ENCODE measurements at regions not wholly inside any gene's neighbourhood (a gene's known extent, or its start where the extent isn't known, plus 50 kb on each side); places are given as distances from the start of the nearest gene placed in this dataset.

DNA sequence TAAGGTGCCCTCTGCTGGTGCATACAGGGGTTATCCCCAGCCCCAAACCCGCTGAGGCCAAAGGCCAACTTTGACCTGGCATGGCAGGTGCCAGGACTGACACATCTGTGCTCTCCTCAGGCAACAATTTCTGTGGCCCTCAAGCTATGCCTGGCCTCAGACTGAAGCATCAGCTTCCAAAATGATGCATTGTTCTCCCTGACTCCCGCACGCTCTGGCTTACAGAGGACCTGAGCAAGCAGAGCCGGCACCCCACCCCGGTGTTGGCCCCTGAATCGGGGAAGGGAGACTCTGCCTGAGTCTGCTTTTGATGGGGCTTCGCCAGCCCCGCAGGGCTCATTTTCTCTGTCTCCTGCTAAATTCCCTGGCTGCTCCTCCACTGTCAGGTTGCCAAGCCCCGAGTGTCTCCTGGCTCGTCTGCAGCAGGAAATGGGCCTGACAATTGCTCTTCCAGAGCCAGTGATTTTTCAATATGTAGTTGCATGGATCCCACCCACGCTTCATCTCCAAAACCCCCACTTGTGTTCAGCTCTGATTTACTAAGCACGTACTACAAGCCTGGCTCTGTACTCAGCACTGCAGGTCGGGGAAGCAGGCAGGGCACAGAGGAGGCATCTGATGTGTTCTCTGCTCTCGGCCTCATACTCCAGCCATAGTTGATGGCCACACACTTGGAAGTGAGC, 126.1 kb downstream of the SLC38A6 start:
- TF ChIP-seq, protein P1, sequence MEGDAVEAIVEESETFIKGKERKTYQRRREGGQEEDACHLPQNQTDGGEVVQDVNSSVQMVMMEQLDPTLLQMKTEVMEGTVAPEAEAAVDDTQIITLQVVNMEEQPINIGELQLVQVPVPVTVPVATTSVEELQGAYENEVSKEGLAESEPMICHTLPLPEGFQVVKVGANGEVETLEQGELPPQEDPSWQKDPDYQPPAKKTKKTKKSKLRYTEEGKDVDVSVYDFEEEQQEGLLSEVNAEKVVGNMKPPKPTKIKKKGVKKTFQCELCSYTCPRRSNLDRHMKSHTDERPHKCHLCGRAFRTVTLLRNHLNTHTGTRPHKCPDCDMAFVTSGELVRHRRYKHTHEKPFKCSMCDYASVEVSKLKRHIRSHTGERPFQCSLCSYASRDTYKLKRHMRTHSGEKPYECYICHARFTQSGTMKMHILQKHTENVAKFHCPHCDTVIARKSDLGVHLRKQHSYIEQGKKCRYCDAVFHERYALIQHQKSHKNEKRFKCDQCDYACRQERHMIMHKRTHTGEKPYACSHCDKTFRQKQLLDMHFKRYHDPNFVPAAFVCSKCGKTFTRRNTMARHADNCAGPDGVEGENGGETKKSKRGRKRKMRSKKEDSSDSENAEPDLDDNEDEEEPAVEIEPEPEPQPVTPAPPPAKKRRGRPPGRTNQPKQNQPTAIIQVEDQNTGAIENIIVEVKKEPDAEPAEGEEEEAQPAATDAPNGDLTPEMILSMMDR (IDR thresholded peaks at IDR 0.05; ENCODE audit: poor library complexity, severe bottlenecking) = peak; percentile 16
- no peaks in the 10 kb centered on the region for H3K36me3 ChIP-seq (ENCODE audit: low read depth)
- no peaks in the 10 kb centered on the region for H3K9me3 ChIP-seq (ENCODE audit: severe bottlenecking)
- peaks cover 22% of the 10 kb centered on the region for H3K4me1 ChIP-seq (ENCODE audit: insufficient read depth, poor library complexity, severe bottlenecking)
- no peak overlapping the region for H3K27ac ChIP-seq (ENCODE audit: poor library complexity, severe bottlenecking)
- H3K27me3 ChIP-seq (ENCODE audit: insufficient read depth, poor library complexity, severe bottlenecking) = no peaks in the 10 kb centered on the region
- ATAC-seq (ENCODE audit: low read depth) (no peak), DNase-seq (ENCODE audit: low spot score) (no peak)
- no peak overlapping the region for H3K4me3 ChIP-seq (ENCODE audit: severe bottlenecking)

- ATAC-seq (ENCODE audit: low read depth) = no peak
- no peaks in the 10 kb centered on the region for H3K27me3 ChIP-seq (ENCODE audit: insufficient read depth, poor library complexity, severe bottlenecking)
- peaks cover 26% of the 10 kb centered on the region for H3K4me1 ChIP-seq (ENCODE audit: insufficient read depth, poor library complexity, severe bottlenecking)
- no peak overlapping the region for H3K27ac ChIP-seq (ENCODE audit: poor library complexity, severe bottlenecking)
- DNase-seq (ENCODE audit: low spot score) = no peak
- H3K9me3 ChIP-seq (ENCODE audit: severe bottlenecking) = no peaks in the 10 kb centered on the region
- H3K36me3 ChIP-seq (ENCODE audit: low read depth) = no peaks in the 10 kb centered on the region
- no peak overlapping the region for H3K4me3 ChIP-seq (ENCODE audit: severe bottlenecking)
- TF ChIP-seq, protein P1 (IDR thresholded peaks at IDR 0.05; ENCODE audit: poor library complexity, severe bottlenecking) = peak; percentile 49
Observed at GRCh38 chr14:61106271-61106958, 125.4 kb downstream of the SLC38A6 start.

DNA sequence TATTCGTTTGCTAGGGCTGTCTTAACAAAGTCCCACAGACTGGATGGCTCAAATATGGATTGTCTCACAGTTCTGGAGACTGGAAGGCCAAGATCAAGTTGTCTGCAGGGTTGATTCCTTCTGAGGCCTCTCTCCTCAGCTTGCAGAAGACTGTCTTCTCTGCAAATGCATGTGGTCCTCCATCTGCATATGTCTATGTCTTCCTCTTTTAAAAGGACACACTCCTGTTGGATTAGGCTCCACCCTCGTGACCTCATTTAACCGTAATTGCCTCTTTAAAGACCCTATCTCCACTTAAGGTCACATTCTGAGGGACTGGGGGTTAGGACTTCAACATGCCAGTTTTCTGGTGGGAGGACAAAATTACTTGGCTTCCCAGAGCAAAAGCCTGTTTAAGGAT, 123.3 kb downstream of the SLC38A6 start:
- Histone ChIP-seq H3K27me3 (ENCODE audit: insufficient read depth, poor library complexity, severe bottlenecking) (no peaks in the 10 kb centered on the region), H3K36me3 (ENCODE audit: low read depth) (no peaks in the 10 kb centered on the region), H3K9me3 (ENCODE audit: severe bottlenecking) (no peaks in the 10 kb centered on the region), H3K4me1 (ENCODE audit: insufficient read depth, poor library complexity, severe bottlenecking) (peaks cover 26% of the 10 kb centered on the region), H3K27ac (ENCODE audit: poor library complexity, severe bottlenecking) (peak overlapping the region; percentile 100), H3K4me3 (ENCODE audit: severe bottlenecking) (no peak overlapping the region)
- no peak for DNase-seq (ENCODE audit: low spot score)
- TF ChIP-seq, protein P1 (IDR thresholded peaks at IDR 0.05; ENCODE audit: poor library complexity, severe bottlenecking) = no peak
- ATAC-seq (ENCODE audit: low read depth) = no peak; the same call in 2 of the 3 replicates

GRCh38 chr14:61103541-61104339, 122.7 kb downstream of the SLC38A6 start:
- H3K9me3 ChIP-seq (ENCODE audit: severe bottlenecking) = no peaks in the 10 kb centered on the region
- TF ChIP-seq, protein P1 (IDR thresholded peaks at IDR 0.05; ENCODE audit: poor library complexity, severe bottlenecking) = no peak
- peak; percentile 92 for DNase-seq (ENCODE audit: low spot score)
- peak; percentile 96 for ATAC-seq (ENCODE audit: low read depth)
- no peak overlapping the region for H3K4me3 ChIP-seq (ENCODE audit: severe bottlenecking)
- no peaks in the 10 kb centered on the region for H3K27me3 ChIP-seq (ENCODE audit: insufficient read depth, poor library complexity, severe bottlenecking)
- H3K27ac ChIP-seq (ENCODE audit: poor library complexity, severe bottlenecking) = peak overlapping the region; percentile 100
- H3K36me3 ChIP-seq (ENCODE audit: low read depth) = no peaks in the 10 kb centered on the region
- peaks cover 32% of the 10 kb centered on the region for H3K4me1 ChIP-seq (ENCODE audit: insufficient read depth, poor library complexity, severe bottlenecking)

Data from RWPE2 (cell line).